ENCODE measurements at regions not wholly inside any gene's neighbourhood (a gene's known extent, or its start where the extent isn't known, plus 50 kb on each side); places are given as distances from the start of the nearest gene placed in this dataset.

GRCh38 chr13:89923736-89924135, 1423.8 kb upstream of the MIR17HG start:
- Histone ChIP-seq H3K27ac (ENCODE audit: extremely low read depth, low read depth, low read length) (no peak overlapping the region), H3K4me3 (ENCODE audit: low read depth, low read length) (no peak overlapping the region), H3K36me3 (ENCODE audit: control insufficient read depth in 2 of 2, insufficient read depth in 1 of 2, low read length in 2 of 2) (no peaks in the 10 kb centered on the region), H3K4me1 (ENCODE audit: control insufficient read depth, insufficient read depth, low read length) (no peaks in the 10 kb centered on the region), H3K9me3 (ENCODE audit: control insufficient read depth, insufficient read depth, low read depth, low read length) (no peaks in the 10 kb centered on the region)
- CTCF ChIA-PET, result interaction anchor here (0.6 kb wide), 1 partner anchor 58 kb away, joined by 4 read pairs; no protein-coding TSS in a partner anchor
- TF ChIP-seq RBAK (tag by site-specific recombination; IDR thresholded peaks at IDR 0.05) (no peak), ZNF596 (tag by site-specific recombination; IDR thresholded peaks at IDR 0.05) (no peak)
- POLR2A ChIA-PET, result no interaction called here

- H3K27ac ChIP-seq (ENCODE audit: extremely low read depth, low read depth, low read length), result no peak overlapping the region
- H3K9me3 ChIP-seq (ENCODE audit: control insufficient read depth, insufficient read depth, low read depth, low read length), result no peaks in the 10 kb centered on the region
- ChIA-PET POLR2A (no interaction called here), CTCF (interaction anchor here (0.6 to 1.6 kb wide), 3 partner anchors 78 to 793 kb away, joined by 3 read pairs; no protein-coding TSS in a partner anchor)
- TF ChIP-seq ZNF391 (tag by site-specific recombination; IDR thresholded peaks at IDR 0.05; ENCODE audit: borderline replicate concordance, low read depth) (no peak), ZNF324 (tag by site-specific recombination; IDR thresholded peaks at IDR 0.05) (no peak), ZNF157 (tag by site-specific recombination; IDR thresholded peaks at IDR 0.05) (no peak)
- no peaks in the 10 kb centered on the region for H3K4me1 ChIP-seq (ENCODE audit: control insufficient read depth, insufficient read depth, low read length)
- H3K36me3 ChIP-seq (ENCODE audit: control insufficient read depth in 2 of 2, insufficient read depth in 1 of 2, low read length in 2 of 2), result no peaks in the 10 kb centered on the region
- no peak overlapping the region for H3K4me3 ChIP-seq (ENCODE audit: low read depth, low read length)
These were observed 1422.4 kb upstream of the MIR17HG start for GRCh38 chr13:89925107-89925506.

- H3K36me3 ChIP-seq (ENCODE audit: control insufficient read depth in 2 of 2, insufficient read depth in 1 of 2, low read length in 2 of 2), result no peaks in the 10 kb centered on the region
- H3K4me3 ChIP-seq (ENCODE audit: low read depth, low read length), result no peak overlapping the region
- no peaks in the 10 kb centered on the region for H3K4me1 ChIP-seq (ENCODE audit: control insufficient read depth, insufficient read depth, low read length)
- CTCF ChIA-PET, result no interaction called here
- POLR2A ChIA-PET, result no interaction called here
- H3K9me3 ChIP-seq (ENCODE audit: control insufficient read depth, insufficient read depth, low read depth, low read length), result no peaks in the 10 kb centered on the region
- H3K27ac ChIP-seq (ENCODE audit: extremely low read depth, low read depth, low read length), result no peak overlapping the region
- TF ChIP-seq ZNF175 (tag by site-specific recombination; IDR thresholded peaks at IDR 0.05) (no peak), REPIN1 (tag by site-specific recombination; IDR thresholded peaks at IDR 0.05; ENCODE audit: low read depth) (no peak), ZNF19 (tag by site-specific recombination; IDR thresholded peaks at IDR 0.05; ENCODE audit: low read depth) (no peak), ZFHX2 (tag by site-specific recombination; conservative IDR thresholded peaks at IDR 0.05) (no peak), FEZF1 (tag by site-specific recombination; IDR thresholded peaks at IDR 0.05) (no peak), ELK4 (IDR thresholded peaks at IDR 0.05; ENCODE audit: borderline replicate concordance, low read depth, low read length) (no peak), ZNF585B (tag by site-specific recombination; IDR thresholded peaks at IDR 0.05) (no peak), ZNF169 (tag by site-specific recombination; IDR thresholded peaks at IDR 0.05) (no peak), ZNF16 (tag by site-specific recombination; IDR thresholded peaks at IDR 0.05; ENCODE audit: low read depth) (no peak), ZNF677 (tag by site-specific recombination; IDR thresholded peaks at IDR 0.05) (no peak), ZNF768 (tag by site-specific recombination; IDR thresholded peaks at IDR 0.05) (no peak), ZFP41 (tag by site-specific recombination; IDR thresholded peaks at IDR 0.05; ENCODE audit: borderline replicate concordance) (no peak), ZNF157 (tag by site-specific recombination; IDR thresholded peaks at IDR 0.05) (no peak), OVOL3 (tag by site-specific recombination; IDR thresholded peaks at IDR 0.05) (no peak), SP3 (tag by site-specific recombination; IDR thresholded peaks at IDR 0.05) (no peak), ZNF221 (tag by site-specific recombination; IDR thresholded peaks at IDR 0.05; ENCODE audit: borderline replicate concordance) (no peak), ZNF416 (tag by site-specific recombination; IDR thresholded peaks at IDR 0.05) (no peak), ZNF26 (tag by site-specific recombination; IDR thresholded peaks at IDR 0.05) (no peak)
These were observed 1416.6 kb upstream of the MIR17HG start for GRCh38 chr13:89930861-89931260.

Data from HEK293 (cell line).